MM.1S (cell line): ENCODE measurements at regions not wholly inside any gene's neighbourhood (a gene's known extent, or its start where the extent isn't known, plus 50 kb on each side); places are given as distances from the start of the nearest gene placed in this dataset.

ENCODE experiments used
- EZH2 ChIP-seq: fragments of 300-600 bp; sonication (generic); optimal IDR thresholded peaks from 2 replicates; pipeline ENCODE3; 2017; ENCODE audit warnings: low read depth, mild to moderate bottlenecking, antibody characterized with exemption, low read length, mixed read lengths
- TF ChIP-seq, protein P1 (sequence below): fragments of 300-600 bp; sonication (generic); IDR thresholded peaks from 2 replicates; pipeline ENCODE4 v1.5.1; 2016; ENCODE audit warnings: antibody characterized with exemption, low read length, mixed read lengths

DNA sequence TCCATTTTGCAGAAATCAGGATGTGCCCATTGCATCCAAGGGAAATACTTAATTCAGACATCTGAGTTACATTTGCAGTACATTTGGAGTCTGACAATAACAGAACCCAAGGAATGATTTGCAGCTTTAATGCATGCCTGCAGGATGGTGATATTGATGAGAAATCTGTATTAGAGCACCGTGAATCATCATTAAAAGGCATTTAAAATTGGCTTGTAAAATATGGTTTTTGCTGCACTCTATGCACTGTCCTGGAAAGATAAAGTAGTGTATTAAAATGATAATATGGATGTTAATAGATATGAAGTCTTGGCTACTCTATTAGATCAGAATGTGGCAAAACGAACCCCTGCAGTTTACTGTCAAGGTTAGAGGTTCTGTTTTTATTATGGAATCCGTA, 556.9 kb downstream of the MAT2B start:
- TF ChIP-seq EZH2 = no peak
- TF ChIP-seq, protein P1, sequence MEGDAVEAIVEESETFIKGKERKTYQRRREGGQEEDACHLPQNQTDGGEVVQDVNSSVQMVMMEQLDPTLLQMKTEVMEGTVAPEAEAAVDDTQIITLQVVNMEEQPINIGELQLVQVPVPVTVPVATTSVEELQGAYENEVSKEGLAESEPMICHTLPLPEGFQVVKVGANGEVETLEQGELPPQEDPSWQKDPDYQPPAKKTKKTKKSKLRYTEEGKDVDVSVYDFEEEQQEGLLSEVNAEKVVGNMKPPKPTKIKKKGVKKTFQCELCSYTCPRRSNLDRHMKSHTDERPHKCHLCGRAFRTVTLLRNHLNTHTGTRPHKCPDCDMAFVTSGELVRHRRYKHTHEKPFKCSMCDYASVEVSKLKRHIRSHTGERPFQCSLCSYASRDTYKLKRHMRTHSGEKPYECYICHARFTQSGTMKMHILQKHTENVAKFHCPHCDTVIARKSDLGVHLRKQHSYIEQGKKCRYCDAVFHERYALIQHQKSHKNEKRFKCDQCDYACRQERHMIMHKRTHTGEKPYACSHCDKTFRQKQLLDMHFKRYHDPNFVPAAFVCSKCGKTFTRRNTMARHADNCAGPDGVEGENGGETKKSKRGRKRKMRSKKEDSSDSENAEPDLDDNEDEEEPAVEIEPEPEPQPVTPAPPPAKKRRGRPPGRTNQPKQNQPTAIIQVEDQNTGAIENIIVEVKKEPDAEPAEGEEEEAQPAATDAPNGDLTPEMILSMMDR = no peak
